ENCODE measurements at regions not wholly inside any gene's neighbourhood (a gene's known extent, or its start where the extent isn't known, plus 50 kb on each side); places are given as distances from the start of the nearest gene placed in this dataset.

- TF ChIP-seq EZH2phosphoT487 (IDR thresholded peaks at IDR 0.05; ENCODE audit: borderline replicate concordance, low read length) (no peak), CTCF (conservative IDR thresholded peaks at IDR 0.05; ENCODE audit: low read depth, low read length) (no peak), EZH2 (IDR thresholded peaks at IDR 0.05; ENCODE audit: low read length, unreplicated experiment) (no peak)
These were observed 410.3 kb downstream of the KIF20B start for GRCh38 chr10:90111671-90112070.
